ENCODE measurements at regions not wholly inside any gene's neighbourhood (a gene's known extent, or its start where the extent isn't known, plus 50 kb on each side); places are given as distances from the start of the nearest gene placed in this dataset.

DNA sequence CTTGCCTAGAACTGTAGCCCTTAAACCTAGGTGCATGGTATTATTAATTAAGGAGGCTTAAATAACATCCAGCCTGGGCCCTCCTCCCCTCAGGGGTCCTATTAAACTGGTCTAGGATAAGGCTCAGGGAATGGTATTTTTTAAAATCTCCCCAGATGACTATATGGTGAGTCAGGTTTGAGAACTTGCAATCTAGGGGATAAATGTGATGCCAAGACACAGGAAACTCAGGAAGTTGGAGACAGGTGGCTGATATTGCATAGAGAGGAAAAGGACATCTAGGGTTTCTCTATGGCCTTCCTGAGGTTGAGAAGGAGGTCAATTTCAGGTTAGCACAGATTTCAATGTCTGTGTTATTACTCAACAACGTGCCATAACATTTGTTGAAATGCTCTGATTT lies 581.0 kb downstream of the TLE1 start:
- H3K4me3 ChIP-seq (ENCODE audit: low read length): no peak overlapping the region
- no peaks in the 10 kb centered on the region for H3K9me3 ChIP-seq (replicated peaks; ENCODE audit: insufficient read depth, low read length)
- no peaks in the 10 kb centered on the region for H3K79me2 ChIP-seq (ENCODE audit: low read length)
- H3K27ac ChIP-seq (ENCODE audit: low read length): no peak overlapping the region
- no peaks in the 10 kb centered on the region for H3K27me3 ChIP-seq (replicated peaks; ENCODE audit: insufficient read depth, low read length)
- H3K9me2 ChIP-seq (replicated peaks; ENCODE audit: insufficient read depth, low read length): no peaks in the 10 kb centered on the region
- peaks cover 9% of the 10 kb centered on the region for H3K4me1 ChIP-seq (ENCODE audit: low read length)
- DNase-seq: no peak
- no peak overlapping the region for H3K4me2 ChIP-seq (ENCODE audit: low read depth, low read length)
- H3K9ac ChIP-seq (ENCODE audit: low read length): no peak overlapping the region
- peaks cover 8% of the 10 kb centered on the region; the same call in 1 of the 2 replicates for H3F3A ChIP-seq (ENCODE audit: insufficient read depth, low read length)
- no peak overlapping the region for H2AFZ ChIP-seq (ENCODE audit: low read length)
- TF ChIP-seq EZH2phosphoT487 (IDR thresholded peaks at IDR 0.05; ENCODE audit: low read length): no peak
- TF ChIP-seq, protein P1, sequence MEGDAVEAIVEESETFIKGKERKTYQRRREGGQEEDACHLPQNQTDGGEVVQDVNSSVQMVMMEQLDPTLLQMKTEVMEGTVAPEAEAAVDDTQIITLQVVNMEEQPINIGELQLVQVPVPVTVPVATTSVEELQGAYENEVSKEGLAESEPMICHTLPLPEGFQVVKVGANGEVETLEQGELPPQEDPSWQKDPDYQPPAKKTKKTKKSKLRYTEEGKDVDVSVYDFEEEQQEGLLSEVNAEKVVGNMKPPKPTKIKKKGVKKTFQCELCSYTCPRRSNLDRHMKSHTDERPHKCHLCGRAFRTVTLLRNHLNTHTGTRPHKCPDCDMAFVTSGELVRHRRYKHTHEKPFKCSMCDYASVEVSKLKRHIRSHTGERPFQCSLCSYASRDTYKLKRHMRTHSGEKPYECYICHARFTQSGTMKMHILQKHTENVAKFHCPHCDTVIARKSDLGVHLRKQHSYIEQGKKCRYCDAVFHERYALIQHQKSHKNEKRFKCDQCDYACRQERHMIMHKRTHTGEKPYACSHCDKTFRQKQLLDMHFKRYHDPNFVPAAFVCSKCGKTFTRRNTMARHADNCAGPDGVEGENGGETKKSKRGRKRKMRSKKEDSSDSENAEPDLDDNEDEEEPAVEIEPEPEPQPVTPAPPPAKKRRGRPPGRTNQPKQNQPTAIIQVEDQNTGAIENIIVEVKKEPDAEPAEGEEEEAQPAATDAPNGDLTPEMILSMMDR (IDR thresholded peaks at IDR 0.05; ENCODE audit: low read length): no peak
- no peaks in the 10 kb centered on the region for H4K20me1 ChIP-seq (ENCODE audit: insufficient read depth, low read length)
- H3K36me3 ChIP-seq (replicated peaks; ENCODE audit: insufficient read depth, low read length): no peaks in the 10 kb centered on the region

DNA sequence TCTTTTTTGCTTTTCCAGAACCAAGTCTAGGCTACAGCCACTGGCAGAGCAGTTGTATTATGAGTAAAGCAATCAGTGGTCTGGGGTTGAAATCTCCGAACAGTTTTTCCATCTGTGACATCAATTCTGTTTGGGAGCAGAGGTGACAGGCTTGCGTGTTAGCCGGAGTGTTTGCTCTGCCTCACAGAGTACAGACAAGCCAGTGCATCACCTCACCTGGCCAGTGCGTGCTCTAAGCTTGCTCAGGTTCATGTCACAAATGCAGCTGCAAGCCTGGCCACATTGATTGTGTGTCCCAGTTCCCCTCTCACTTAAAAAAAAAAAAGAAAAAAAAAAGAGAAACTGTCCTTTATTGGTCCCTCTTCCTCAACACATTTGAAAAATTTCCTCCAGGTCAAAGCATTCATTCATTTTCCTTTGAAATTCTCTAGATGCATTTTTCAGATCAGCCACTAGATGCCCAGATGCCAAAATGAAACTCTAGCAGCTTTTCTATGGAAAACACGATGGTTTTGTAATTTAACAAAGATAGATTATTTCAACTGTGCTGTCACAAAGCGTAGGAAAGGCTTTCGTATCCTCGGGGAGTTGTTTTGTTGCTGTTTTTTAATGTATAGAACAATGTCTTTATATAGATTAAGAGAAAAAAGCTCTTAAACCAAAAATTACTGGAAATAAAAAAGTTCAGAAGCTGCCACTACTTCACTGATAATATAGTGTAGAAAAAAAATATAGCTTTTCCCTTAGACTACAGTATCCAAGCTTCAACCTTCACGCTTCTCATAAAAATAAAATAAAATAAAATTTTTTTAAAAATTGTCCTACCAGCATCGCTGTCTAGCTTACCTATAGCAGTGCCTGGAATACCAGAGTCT lies 585.5 kb downstream of the TLE1 start:
- H3K27me3 ChIP-seq (replicated peaks; ENCODE audit: insufficient read depth, low read length): no peaks in the 10 kb centered on the region
- no peak for DNase-seq
- H3K9me2 ChIP-seq (replicated peaks; ENCODE audit: insufficient read depth, low read length): no peaks in the 10 kb centered on the region
- no peaks in the 10 kb centered on the region for H3K79me2 ChIP-seq (ENCODE audit: low read length)
- H3K4me1 ChIP-seq (ENCODE audit: low read length): no peaks in the 10 kb centered on the region
- no peaks in the 10 kb centered on the region for H3F3A ChIP-seq (ENCODE audit: insufficient read depth, low read length)
- no peaks in the 10 kb centered on the region for H3K36me3 ChIP-seq (replicated peaks; ENCODE audit: insufficient read depth, low read length)
- no peaks in the 10 kb centered on the region for H3K9me3 ChIP-seq (replicated peaks; ENCODE audit: insufficient read depth, low read length)
- no peak overlapping the region for H3K4me2 ChIP-seq (ENCODE audit: low read depth, low read length)
- no peak overlapping the region for H3K9ac ChIP-seq (ENCODE audit: low read length)
- H4K20me1 ChIP-seq (ENCODE audit: insufficient read depth, low read length): no peaks in the 10 kb centered on the region
- H2AFZ ChIP-seq (ENCODE audit: low read length): no peak overlapping the region
- TF ChIP-seq EZH2 (optimal IDR thresholded peaks at IDR 0.05; ENCODE audit: low read depth, low read length) (no peak), EZH2phosphoT487 (IDR thresholded peaks at IDR 0.05; ENCODE audit: low read length) (no peak)
- TF ChIP-seq, protein P1 (IDR thresholded peaks at IDR 0.05; ENCODE audit: low read length): no peak; the same call in 1 of the 2 replicates
- no peak overlapping the region for H3K27ac ChIP-seq (ENCODE audit: low read length)
- no peak overlapping the region for H3K4me3 ChIP-seq (ENCODE audit: low read length)

DNA sequence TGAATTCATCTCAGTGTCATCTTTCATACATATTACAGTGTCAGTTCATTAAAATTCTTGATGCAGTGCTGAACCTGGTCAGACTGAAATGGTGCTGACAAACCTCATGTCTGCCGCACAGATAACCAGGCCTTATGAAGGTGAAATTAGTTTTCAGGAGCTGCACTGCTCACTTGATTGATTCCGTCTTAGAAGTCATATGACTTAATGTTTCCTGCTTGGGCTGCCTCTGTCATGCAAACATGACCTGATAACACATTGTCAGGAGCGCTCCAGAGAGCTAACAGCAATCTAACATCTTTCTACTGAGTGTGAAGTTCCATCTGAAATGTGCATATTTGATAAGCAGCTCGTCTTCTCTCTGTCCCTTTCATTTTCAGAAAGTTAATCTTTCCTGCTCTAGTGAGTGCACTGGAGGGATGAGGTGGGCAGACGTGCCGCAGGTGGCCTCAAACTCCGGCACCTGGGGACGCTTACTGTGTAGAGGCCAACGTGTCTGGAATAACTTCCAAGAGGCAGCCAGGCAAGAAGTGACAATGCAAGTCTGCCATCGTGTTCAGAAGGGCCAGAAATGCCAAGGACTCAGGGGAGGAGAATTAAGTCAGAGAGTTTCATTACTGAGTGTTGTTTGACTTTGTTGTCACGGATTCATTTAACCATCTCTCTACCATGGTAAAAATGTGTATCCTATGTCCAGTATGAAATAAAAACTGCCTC lies 592.1 kb downstream of the TLE1 start:
- Histone ChIP-seq H3K9ac (ENCODE audit: low read length) (no peak overlapping the region), H2AFZ (ENCODE audit: low read length) (no peak overlapping the region), H3K4me3 (ENCODE audit: low read length) (no peak overlapping the region), H3K4me1 (ENCODE audit: low read length) (no peaks in the 10 kb centered on the region), H3K9me2 (replicated peaks; ENCODE audit: insufficient read depth, low read length) (no peaks in the 10 kb centered on the region), H3K9me3 (replicated peaks; ENCODE audit: insufficient read depth, low read length) (no peaks in the 10 kb centered on the region; the same call in 1 of the 2 replicates), H3K79me2 (ENCODE audit: low read length) (no peaks in the 10 kb centered on the region), H4K20me1 (ENCODE audit: insufficient read depth, low read length) (no peaks in the 10 kb centered on the region), H3K27ac (ENCODE audit: low read length) (no peak overlapping the region), H3K36me3 (replicated peaks; ENCODE audit: insufficient read depth, low read length) (no peaks in the 10 kb centered on the region), H3K4me2 (ENCODE audit: low read depth, low read length) (no peak overlapping the region), H3F3A (ENCODE audit: insufficient read depth, low read length) (no peaks in the 10 kb centered on the region), H3K27me3 (replicated peaks; ENCODE audit: insufficient read depth, low read length) (no peaks in the 10 kb centered on the region)
- TF ChIP-seq, protein P1 (IDR thresholded peaks at IDR 0.05; ENCODE audit: low read length): no peak
- TF ChIP-seq EZH2 (optimal IDR thresholded peaks at IDR 0.05; ENCODE audit: low read depth, low read length) (no peak), EZH2phosphoT487 (IDR thresholded peaks at IDR 0.05; ENCODE audit: low read length) (no peak)
- DNase-seq: no peak
